Fibroblast of skin of right quadriceps (primary cell): ENCODE measurements at regions not wholly inside any gene's neighbourhood (a gene's known extent, or its start where the extent isn't known, plus 50 kb on each side); places are given as distances from the start of the nearest gene placed in this dataset.
"Not testable (repeated sequence)": the region's sequence is repeated elsewhere in the genome, so short reads cannot be mapped to it uniquely, and the experiment has no call there.

Source experiments
- DNase-seq: peaks from one replicate; pipeline ENCODE4 v3.0.0-alpha.2; 2013

DNA sequence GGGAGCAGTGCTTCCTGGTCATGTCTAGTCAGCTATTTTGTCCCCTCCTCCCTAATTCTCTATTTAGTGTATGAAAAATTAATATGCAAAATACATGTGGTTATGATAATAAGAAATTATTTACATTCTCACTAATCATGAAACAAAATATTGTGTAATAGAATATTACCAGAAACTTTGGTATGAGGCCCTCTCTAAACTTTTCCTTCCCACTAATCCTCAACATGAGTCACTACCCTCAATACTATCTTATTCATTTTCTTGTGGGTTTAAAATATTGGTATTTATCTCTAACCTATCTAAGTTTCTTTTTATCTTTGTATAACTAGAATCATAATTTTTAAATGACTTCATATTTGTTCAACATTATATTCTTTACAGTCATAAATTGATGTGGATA, 545.9 kb upstream of the PTPRD start:
- DNase-seq = peak; percentile 1

DNA sequence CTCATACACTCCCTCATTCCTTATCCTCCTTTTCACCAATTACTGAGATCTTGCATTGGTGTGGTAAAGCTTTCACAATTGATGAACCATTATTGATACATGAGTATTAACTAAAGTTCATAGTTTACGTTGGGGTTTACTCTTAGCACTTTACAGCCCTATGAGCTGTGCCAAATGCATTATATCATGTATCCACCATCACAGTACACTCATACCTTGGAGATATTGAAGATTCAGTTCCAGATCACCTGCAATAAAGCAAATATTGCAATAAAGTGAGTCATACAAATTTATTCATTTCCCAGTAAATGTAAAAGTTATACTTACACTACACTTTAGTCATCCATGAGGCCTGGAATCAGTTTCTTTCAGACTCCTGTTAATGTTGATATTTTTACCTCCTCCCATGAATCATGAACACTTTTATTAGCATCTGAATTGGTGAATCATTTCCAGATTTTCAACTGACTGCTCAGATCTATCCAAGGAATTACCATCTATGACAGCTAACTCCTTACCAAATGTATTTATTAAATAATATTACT, 546.6 kb upstream of the PTPRD start:
- DNase-seq = no peak

DNA sequence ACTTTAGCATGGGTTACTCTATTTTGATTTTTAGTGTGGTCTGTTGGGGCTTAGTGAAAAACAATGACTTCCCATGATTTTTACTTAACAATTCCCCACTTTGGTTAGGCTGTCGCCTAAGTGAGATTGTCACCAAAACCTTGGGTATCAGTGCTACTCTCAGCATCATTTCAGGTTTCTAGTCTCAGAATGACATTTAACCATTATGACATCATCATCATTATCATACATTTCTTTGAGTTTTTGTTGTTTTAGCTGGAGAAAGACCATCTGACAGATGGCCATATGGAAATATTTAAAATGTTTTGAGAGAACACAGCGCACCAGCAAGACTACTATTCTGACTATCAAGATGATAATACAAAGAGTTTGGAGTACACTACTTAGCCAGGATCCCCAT, 551.0 kb upstream of the PTPRD start:
- no peak for DNase-seq

DNA sequence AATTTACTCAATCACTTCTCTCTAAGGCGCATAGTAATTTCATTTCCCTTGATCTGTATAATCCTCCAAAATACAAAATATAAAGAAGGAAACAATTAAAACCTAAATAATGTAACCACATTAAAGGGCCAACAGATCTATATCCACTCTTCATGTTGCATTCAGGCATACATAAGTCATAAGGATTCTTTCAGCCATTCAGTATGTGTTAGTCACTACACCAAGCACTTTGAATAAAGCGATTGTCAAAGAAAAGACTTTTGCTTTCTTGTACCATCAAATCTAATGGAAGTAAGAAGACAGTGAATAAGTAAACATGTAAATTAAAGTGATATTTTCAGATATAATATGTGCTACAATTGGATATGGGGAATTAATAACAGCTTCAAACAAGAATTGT, 569.2 kb upstream of the PTPRD start:
- no peak for DNase-seq

DNA sequence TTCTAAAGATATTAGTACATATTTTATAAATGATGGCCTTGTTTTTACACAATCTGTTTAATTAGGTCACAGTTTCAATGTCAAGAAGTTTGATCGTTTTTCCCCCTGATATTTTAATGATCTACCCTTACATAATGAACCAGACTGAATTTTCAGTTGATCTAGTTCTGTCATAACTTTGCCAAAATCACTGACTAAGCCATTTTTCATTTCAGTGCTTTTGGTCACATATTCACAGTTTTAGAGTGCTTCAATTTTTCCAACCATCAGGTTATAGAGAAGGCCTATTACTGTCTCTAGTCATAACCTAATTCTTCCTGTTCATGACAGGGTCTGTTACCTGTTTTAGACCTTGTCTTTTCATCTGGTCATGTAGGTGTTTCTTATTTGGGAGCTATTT, 577.9 kb upstream of the PTPRD start:
- no peak for DNase-seq

DNA sequence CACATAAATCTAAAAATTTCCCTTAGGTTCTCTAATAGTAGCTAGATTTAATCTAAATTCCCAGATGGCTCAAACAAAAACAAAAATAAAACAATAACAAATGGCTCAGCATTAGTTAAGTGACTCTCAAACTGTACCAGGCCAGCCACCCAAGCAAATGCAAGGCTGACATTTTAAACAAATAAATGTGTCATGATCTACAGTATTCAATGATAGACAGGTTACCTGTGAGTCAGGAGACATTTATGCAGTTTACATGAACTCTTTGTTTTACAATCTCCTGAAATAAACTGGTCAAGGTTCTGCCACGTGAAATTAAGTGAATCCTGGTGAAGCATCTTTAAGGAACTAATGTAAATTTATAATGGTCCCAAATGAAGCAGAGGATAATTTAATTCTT, 580.2 kb upstream of the PTPRD start:
- no peak for DNase-seq

DNA sequence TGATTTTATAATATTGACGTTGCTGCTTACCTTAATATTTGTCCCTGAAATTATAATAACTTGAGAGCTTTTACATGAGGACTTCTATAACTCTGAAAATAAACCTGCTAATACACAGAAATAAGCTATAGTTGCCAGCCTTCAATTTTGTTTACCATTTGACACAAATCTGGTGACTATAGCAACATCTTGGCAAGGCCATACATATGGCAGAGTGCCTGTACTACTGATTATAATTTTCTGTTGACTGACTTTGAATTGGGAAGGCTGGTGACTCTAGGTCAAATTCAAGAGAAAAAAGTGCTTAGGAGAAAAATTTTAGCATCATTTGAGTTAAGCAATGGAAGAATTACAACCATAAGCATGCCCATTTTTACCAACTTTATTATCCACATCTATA, 581.4 kb upstream of the PTPRD start:
- no peak for DNase-seq

DNA sequence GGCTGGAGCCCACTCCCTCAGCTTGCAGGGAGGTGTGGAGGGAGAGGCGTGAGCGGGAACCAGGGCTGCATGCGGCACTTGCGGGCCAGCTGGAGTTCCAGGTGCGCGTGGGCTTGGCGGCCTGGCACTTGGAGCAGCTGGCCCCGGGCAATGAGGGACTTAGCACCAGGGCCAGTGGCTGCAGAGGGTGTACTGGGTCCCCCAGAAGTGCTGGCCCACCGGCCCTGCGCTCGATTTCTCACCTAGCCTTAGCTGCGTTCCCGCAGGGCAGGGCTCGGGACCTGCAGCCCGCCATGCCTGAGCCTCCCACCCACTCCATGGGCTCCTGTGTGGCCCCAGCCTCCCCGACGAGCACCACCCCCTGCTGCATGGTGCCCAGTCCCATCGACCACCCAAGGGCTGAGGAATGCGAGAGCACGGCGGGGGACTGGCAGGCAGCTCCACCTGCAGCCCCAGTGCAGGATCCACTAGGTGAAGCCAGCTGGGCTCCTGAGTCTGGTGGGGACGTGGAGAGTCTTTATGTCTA, 584.1 kb upstream of the PTPRD start:
- not testable (repeated sequence) for DNase-seq

DNA sequence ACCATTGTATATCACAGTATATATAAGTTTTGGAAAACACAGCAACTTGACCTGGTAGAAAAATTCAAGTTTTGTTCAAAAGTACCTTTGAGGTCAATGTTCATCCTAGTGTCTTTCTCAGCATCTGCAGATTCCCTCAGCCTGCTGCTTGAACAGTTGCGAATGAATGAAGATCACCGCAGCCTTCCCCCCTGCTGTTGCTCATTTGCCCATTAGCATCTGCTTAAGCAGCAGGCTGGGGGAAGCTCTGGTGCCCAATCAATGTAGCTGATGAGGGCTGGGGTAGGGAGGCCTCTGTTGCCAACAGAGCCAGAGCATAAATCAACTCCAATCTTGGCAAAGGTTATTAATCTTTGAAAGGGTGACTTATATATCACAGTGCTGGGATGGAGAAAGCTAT, 586.5 kb upstream of the PTPRD start:
- DNase-seq = no peak

DNA sequence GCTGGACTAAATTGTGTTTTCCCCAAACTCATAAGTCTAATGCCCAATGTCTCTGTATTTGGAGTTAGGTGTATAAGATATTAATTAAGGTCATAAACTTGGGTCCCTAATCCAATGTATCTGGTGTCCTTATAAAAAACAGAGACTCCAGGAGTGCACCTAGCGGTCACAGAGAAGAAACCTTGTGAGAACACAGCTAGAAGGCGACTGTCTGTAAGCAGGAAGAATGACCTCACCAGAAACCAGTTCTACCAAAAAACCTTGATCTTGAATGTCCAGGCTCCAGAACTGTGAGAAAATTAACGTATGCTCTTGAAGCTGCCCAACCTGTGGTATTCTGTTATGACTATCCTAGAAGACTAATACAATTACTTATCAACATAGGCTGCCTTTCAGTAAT, 591.7 kb upstream of the PTPRD start:
- DNase-seq = no peak

DNA sequence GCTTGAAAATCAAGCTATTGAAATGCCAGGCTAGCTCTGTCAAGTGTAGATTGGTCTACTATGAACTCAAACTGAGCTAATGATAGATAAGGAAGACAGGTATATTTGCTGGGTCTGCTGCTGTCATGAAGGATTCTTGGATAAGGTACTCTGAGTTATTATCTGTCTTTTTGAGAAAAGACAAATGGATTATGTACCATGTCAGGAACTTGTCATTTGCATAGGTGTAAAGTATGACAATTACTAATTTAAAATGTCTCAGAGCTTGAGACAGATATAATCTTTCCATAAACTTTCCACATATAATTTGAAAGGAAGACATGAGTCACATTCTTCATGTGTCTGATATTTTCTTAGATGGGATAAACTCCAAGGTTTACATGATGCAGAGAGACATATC, 594.1 kb upstream of the PTPRD start:
- no peak for DNase-seq

DNA sequence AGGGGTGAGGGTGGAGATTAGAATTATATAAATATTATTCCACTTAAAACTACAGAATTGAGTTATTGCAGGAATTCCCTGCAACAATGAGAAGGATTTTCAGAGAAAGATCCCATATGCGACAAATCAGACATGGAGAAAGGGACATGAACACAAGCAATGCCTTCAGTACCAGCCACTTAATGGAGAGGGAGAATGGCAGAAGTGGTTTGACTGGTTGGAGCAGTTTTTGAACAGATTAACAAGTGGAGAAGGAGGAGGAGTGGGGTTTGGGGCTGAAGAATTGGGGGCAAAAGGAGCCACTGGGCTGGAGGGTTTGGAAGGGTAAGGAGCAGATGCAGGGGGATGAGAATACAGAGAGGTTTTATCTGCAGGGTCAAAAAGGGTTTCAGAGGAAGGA, 620.9 kb upstream of the PTPRD start:
- DNase-seq = no peak

DNA sequence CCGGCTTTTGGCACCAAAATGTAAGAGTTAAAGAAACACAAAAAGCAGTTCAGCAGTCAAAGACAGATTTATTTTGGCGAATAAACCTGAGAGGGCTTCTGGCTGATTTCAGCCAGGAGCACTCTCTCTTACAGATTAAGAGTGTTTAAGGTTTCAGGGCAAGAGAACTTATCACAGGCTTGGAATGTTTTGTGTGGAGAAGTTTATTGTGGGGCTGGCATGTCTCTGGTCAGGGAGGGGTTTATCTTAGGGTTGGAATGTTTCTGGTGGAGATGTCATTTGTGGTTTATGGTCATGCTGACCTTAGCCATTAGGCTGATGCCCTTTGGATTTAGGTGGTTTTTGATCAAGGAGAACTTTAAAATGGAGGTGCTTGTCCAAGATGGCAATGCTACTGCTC, 622.3 kb upstream of the PTPRD start:
- DNase-seq = no peak

DNA sequence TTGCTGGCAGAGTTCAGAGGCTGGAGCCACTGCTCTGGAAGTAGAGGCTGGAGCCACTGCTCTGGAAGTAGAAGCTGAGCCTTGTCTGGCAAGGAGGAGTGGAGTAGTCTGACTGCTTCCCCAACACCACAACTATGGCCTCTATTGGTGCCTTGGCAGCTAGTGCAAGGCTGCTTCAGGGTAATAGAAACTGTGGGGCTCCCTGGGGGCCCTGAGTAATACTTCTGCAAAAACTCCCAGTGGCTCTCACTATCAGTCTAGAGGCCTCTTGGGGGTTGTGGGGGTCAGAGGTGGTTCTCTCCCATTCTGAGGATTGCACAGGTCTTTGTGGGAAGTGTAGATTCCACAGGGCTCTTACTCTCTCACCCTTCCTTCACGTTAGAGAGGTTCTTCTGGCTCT, 629.0 kb upstream of the PTPRD start:
- DNase-seq = no peak

DNA sequence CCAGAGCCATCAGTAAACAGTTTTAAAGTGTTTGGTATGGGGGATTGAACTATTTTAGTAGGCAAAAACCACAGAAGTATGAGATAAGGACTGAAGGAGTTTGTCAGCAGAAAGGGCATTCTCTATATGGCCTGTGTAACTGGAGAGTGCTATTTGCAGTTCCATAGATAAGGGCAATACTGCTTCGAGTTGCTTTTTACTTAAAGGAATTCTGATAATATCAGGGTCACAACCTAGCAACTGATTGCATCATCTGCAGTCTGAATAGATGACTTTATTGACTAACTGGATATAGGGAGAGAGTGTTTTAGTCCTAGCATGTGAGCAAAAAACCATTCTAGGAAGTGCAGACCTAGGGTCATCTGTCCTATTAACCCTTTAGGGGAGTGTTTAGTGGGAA, 645.2 kb upstream of the PTPRD start:
- no peak for DNase-seq

DNA sequence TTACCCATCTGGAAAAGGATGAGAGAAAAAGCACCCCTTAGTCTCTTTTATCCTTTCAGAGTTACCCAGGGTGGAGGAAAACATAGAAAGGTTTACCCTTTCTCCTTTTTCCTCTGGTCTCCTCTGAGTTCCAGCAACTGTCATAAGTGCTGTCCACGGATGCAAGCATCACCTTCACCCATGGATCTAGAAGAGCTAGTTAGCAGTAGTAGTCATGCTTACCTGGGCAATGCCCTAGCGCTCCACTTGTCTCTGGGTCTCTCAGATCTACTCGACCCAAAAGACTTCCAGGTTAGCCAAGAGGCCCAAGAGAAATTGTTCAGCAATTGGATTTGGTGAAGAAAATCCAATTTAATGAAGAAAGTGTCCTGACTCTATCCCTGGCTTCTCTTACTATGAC, 656.2 kb upstream of the PTPRD start:
- no peak for DNase-seq

DNA sequence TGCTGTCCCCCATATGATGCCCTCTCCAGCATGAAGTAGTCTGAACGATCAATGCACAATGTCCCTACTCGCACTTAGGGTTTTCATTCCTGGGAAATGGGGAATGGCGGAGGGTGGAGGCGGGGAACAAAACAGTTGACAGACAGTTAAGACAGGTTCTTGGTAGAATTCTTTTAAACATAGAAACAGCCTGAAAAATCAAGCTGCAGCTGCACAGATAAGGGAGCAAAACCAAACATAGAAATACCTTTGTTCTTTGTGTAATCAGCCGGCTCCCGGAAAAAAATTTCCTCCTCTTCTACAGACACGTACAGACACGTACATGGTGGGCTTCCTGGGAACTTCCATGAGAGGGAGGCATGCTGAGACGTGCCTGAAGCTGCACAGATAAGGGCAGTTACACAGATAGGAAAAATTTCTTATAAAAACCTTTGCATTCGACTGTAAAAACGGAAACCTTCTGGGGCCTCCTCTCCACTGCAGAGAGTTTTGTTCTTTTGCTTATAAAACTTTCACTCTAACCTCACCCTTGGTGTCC, 662.4 kb upstream of the PTPRD start:
- no peak for DNase-seq

DNA sequence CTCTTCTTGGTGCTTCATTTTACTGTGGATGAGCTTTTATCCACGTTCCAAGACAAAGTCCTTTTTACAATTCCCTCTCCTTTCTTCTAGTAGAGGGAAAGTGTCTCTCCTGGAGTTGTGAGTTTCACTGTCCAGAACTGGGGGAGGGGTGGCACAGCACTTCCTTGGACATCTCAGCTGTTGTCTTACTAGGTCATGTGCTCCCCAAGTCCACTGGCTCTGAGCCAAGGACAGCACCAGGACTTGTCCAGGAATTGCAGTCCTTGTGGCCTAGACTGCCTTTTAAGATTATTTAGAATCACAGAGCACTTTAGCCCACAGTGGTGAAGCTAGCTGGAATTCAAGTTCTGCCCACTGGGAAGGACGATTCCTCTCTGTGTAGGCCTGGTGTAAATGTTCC, 700.2 kb upstream of the PTPRD start:
- DNase-seq = no peak

DNA sequence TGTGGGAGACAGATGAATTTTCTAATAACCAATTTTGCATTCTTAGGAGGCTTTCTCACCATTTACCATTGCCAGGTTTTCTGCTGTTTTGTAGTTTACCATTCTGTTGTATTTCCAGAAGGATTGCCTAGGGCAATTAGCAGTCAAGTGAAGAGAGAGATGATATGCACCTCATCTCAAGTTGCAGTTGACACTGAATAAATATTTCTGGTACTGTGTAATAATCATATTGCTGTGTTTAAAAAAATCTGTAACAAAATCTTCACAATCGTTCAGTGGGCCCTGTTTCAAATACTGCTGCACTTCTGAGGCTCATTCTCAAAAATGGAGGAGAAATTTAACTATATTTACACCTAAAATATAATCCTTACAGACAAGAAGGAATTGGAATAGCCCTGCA, 706.1 kb upstream of the PTPRD start:
- DNase-seq = no peak

DNA sequence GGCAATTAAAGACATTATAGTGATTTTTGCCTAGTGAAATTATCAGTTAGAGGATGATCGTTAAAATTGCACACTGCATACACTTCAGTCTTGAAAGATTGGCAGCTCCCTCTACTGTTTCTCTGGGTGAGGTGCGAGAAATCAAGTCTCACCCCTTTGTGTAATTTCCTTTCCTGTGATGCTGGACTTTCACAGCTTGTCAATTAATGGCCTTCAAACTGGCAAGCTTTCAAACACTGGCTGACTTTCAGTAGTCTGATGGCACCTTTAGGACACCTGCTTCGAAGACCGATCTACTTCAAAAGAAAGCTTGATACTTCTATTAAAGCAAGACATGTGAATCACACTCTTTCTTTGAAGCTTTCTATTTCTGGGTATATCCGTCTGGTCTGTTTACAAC, 706.7 kb upstream of the PTPRD start:
- peak; percentile 6 for DNase-seq

DNA sequence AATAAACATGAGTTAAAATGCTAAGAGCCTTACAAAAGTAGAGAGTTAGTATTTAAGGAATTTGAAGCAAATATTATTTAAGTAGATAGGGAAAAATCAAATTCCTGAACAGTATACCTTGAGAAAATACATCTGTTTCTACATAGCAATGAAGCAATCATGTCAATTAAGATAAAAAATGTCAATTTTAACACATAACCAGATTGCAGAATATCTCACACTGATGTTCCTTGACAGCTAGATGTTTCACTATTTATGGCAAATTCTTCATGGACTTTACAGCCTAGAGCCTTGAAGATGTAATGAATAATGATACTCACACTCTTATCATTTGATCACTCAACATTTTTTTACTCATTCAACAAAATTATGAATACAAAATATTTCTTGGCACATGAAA, 708.2 kb upstream of the PTPRD start:
- DNase-seq = no peak

DNA sequence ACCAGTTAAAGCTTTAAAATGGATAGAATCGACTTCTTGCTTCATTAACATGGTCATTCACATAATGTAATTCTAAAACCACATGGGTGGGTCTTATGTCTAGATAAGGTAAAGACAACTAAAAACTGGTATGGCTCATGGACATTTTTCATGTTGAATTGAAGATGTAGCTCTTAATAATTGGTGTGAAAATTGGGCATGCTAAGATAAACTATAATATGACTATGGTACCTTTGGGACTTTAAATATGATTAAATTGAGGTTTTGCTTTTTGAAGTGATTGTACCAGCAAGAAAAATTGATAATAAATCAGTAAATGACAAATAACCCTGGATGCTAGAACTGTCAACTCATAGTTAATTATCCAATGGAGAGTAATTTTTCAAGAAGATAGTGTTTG, 710.7 kb upstream of the PTPRD start:
- no peak for DNase-seq

DNA sequence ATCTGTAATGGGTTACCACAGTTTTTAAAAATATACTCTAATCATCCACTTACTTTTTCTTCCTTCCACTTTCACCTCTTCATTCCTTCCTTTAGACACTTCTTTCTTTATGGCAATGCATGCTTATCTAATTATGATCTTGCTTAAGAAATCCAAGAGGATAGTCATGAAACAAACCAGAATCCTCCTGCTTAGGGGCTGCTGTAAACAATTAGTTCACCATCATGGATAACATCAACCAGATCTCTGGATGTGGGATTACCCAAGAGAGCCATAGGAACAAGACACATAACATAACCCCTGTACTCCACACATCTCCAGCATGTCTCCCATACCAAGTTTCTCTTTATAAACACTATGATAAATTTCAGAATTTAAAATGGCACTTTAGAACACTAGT, 713.4 kb upstream of the PTPRD start:
- no peak for DNase-seq

DNA sequence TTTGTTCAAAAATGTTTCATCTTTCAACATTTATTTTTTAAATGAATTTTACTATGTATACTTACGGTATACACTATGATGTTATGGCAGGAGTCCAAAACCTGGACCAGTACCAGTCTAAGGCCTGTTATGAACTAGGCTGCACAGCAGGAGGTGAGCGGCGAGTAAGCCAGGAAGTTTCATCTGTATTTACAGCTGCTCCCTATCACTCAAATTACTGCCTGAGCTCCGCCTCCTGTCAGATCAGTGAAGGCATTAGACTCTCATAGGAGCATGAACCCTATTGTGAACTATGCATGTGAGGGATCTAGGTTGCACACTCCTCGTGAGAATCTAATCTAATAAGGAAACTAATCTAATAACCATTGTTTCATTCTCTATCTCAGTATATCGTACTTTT, 715.5 kb upstream of the PTPRD start:
- no peak for DNase-seq

DNA sequence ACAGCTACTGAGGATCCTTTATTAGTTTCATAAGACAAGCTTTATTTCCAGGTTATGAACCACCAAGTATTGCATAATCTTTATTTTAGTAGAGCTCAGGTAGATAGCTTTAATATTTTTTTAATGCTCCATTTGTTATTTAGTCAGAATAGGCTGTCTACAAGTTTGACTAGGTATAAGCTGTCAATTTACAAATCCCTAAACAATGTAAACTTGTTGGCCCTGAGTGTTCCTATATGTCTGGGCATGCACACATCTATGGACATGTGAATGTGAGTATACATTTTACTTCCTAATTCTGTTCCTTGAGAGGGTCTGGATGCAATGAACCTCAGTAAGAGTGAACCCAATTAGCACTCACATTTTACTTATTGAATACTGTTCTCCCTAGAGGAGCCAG, 722.2 kb upstream of the PTPRD start:
- DNase-seq = no peak

DNA sequence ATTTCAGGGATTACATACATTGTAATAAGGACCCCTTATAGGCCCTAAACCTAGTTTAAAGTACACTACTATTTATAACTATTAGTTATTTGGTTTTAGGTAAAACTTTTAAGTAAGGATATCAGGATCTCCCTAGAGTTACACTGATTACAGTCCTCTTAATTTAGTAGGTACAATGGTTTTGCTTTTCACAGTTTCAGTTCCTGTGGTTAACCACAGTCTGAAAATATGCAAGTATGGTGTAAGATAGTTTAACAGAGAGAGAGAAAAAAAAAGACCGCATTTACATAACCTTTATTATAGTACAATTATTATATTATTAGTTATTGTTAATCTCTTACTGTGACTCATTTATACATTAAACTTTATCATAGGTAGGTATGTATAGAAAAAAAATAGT, 725.3 kb upstream of the PTPRD start:
- DNase-seq = no peak
